WTC11 (cell line): ENCODE measurements at regions not wholly inside any gene's neighbourhood (a gene's known extent, or its start where the extent isn't known, plus 50 kb on each side); places are given as distances from the start of the nearest gene placed in this dataset.

ENCODE experiments used
- ESRRA ChIP-seq: sonication (generic); formaldehyde crosslinking; IDR thresholded peaks from 2 replicates; pipeline ENCODE4 v1.8.1; 2022; ENCODE audit warnings: mild to moderate bottlenecking, missing genetic modification reagents, borderline replicate concordance
- SP1 ChIP-seq: sonication (generic); formaldehyde crosslinking; conservative IDR thresholded peaks from 2 replicates; pipeline ENCODE4 v1.8.1; 2022; ENCODE audit warnings: missing genetic modification reagents
- ZNF138 ChIP-seq: sonication (generic); formaldehyde crosslinking; conservative IDR thresholded peaks from 2 replicates; pipeline ENCODE4 v1.8.1; 2022; ENCODE audit warnings: mild to moderate bottlenecking, moderate library complexity, missing genetic modification reagents
- TF ChIP-seq, protein P1 (sequence below): fragments of 200-600 bp; IDR thresholded peaks from 2 replicates; pipeline ENCODE4 v1.8.0; 2022; ENCODE audit warnings: antibody characterized with exemption
- TF ChIP-seq, protein P2 (sequence below): sonication (generic); formaldehyde crosslinking; IDR thresholded peaks from 2 replicates; pipeline ENCODE4 v1.8.1; 2023; ENCODE audit warnings: mild to moderate bottlenecking, missing genetic modification reagents

DNA sequence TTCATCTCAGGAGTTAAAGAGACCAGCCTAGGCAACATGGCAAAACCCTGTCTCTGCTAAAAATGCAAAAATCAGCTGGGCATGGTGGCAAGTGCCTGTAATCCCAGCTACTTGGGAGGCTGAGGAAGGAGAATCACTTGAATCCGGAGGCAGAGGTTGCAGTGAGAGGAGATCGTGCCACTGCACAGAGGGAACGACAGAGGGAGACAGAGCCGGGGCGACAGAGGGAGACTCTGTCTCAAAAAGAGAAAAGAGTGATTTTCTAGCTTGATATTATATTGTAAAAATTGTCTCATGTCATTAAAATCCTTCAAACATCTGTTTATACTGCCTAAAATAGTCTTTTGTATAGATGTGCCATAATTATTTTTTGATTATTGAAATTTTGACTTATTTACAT lies 225.4 kb upstream of the AGA start:
- TF ChIP-seq, protein P1, sequence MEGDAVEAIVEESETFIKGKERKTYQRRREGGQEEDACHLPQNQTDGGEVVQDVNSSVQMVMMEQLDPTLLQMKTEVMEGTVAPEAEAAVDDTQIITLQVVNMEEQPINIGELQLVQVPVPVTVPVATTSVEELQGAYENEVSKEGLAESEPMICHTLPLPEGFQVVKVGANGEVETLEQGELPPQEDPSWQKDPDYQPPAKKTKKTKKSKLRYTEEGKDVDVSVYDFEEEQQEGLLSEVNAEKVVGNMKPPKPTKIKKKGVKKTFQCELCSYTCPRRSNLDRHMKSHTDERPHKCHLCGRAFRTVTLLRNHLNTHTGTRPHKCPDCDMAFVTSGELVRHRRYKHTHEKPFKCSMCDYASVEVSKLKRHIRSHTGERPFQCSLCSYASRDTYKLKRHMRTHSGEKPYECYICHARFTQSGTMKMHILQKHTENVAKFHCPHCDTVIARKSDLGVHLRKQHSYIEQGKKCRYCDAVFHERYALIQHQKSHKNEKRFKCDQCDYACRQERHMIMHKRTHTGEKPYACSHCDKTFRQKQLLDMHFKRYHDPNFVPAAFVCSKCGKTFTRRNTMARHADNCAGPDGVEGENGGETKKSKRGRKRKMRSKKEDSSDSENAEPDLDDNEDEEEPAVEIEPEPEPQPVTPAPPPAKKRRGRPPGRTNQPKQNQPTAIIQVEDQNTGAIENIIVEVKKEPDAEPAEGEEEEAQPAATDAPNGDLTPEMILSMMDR, result no peak
- TF ChIP-seq SP1 (CRISPR knock-in tag) (no peak), ZNF138 (CRISPR knock-in tag) (no peak), ESRRA (CRISPR knock-in tag) (no peak)
- TF ChIP-seq, protein P2, sequence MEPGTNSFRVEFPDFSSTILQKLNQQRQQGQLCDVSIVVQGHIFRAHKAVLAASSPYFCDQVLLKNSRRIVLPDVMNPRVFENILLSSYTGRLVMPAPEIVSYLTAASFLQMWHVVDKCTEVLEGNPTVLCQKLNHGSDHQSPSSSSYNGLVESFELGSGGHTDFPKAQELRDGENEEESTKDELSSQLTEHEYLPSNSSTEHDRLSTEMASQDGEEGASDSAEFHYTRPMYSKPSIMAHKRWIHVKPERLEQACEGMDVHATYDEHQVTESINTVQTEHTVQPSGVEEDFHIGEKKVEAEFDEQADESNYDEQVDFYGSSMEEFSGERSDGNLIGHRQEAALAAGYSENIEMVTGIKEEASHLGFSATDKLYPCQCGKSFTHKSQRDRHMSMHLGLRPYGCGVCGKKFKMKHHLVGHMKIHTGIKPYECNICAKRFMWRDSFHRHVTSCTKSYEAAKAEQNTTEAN (CRISPR knock-in tag), result no peak
